Smooth muscle cell (in vitro differentiated cells): ENCODE measurements at regions not wholly inside any gene's neighbourhood (a gene's known extent, or its start where the extent isn't known, plus 50 kb on each side); places are given as distances from the start of the nearest gene placed in this dataset.

Experiments used
- DNase-seq: peaks from one replicate; lab custom pipeline; 2025; ENCODE audit not compliant: unreplicated experiment; lab: John Stamatoyannopoulos, UW
- H2AFZ ChIP-seq: fragments of 200-600 bp; sonication (generic); 2 replicates; pipeline ENCODE4 v1.6.0; 2016; ENCODE audit warnings: antibody characterized with exemption, low read depth, mild to moderate bottlenecking
- H3F3A ChIP-seq: fragments of 200-600 bp; sonication (generic); 2 replicates; pipeline ENCODE4 v1.6.0; 2017; ENCODE audit warnings: antibody characterized with exemption, low read depth
- H3K27ac ChIP-seq: fragments of 200-600 bp; sonication (generic); 2 replicates; pipeline ENCODE4 v1.5.1; 2016; ENCODE audit warnings: low read depth, mild to moderate bottlenecking
- H3K27me3 ChIP-seq: fragments of 200-600 bp; sonication (generic); 2 replicates; pipeline ENCODE4 v1.6.1; 2016; ENCODE audit warnings: low read depth, mild to moderate bottlenecking
- H3K36me3 ChIP-seq: fragments of 200-600 bp; sonication (generic); 2 replicates; pipeline ENCODE4 v1.5.1; 2016; ENCODE audit warnings: low read depth
- H3K4me1 ChIP-seq: fragments of 200-600 bp; sonication (generic); 2 replicates; pipeline ENCODE4 v1.5.1; 2016; ENCODE audit warnings: low read depth
- H3K4me2 ChIP-seq: fragments of 200-600 bp; sonication (generic); 2 replicates; pipeline ENCODE4 v1.6.0; 2016; ENCODE audit warnings: mild to moderate bottlenecking
- H3K4me3 ChIP-seq: fragments of 200-600 bp; sonication (generic); 2 replicates; pipeline ENCODE4 v1.5.1; 2016; ENCODE audit warnings: mild to moderate bottlenecking
- H3K79me2 ChIP-seq: fragments of 200-600 bp; sonication (generic); 2 replicates; pipeline ENCODE4 v1.6.0; 2016; ENCODE audit warnings: low read depth, mild to moderate bottlenecking
- H3K9ac ChIP-seq: fragments of 200-600 bp; sonication (generic); 2 replicates; pipeline ENCODE4 v1.6.0; 2016; ENCODE audit warnings: low read depth
- H3K9me3 ChIP-seq: fragments of 200-600 bp; sonication (generic); replicated peaks from 2 replicates; pipeline ENCODE4 v1.5.1; 2016; ENCODE audit warnings: low read depth
- H4K20me1 ChIP-seq: fragments of 200-600 bp; sonication (generic); 2 replicates; pipeline ENCODE4 v1.6.0; 2016; ENCODE audit warnings: low read depth
- WGBS: methylation state at CpG from one replicate; pipeline ENCODE4 v1.1.7; 2016; ENCODE audit warnings: low lambda C conversion rate; 5-methylcytosine and 5-hydroxymethylcytosine counted together
- TF ChIP-seq, protein P1 (sequence below): fragments of 200-600 bp; sonication (generic); IDR thresholded peaks from 2 replicates; pipeline ENCODE4 v1.5.1; 2017; ENCODE audit warnings: borderline replicate concordance, mild to moderate bottlenecking, antibody characterized with exemption; ENCODE audit not compliant: insufficient read depth, poor library complexity, severe bottlenecking

DNA sequence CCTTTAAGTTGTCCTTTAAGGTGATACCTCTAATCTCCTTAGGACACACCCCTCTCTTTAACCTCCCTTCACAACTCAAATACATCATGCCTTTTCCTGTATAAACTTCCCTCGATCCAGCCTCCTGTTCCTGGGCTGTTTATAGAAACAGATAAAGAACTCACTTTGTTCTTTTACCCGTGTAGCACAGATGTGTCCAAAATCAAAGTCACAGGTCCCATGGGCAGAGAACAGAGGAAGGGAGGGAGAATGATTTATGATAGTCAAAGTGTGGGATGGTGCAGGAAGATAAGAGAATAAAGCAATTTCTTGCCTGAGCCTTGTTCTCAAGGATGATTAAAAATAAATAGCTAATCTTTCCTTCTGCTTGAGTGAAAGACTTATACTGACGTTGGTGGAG lies 50.3 kb upstream of the CABCOCO1 start:
- Histone ChIP-seq H3K4me1 (no peaks in the 10 kb centered on the region), H3K4me2 (no peak overlapping the region), H3K4me3 (no peak overlapping the region), H3K27ac (no peak overlapping the region), H3F3A (no peaks in the 10 kb centered on the region), H4K20me1 (no peaks in the 10 kb centered on the region), H3K27me3 (no peaks in the 10 kb centered on the region), H3K79me2 (no peaks in the 10 kb centered on the region), H3K9me3 (no peaks in the 10 kb centered on the region), H3K36me3 (no peaks in the 10 kb centered on the region), H3K9ac (no peak overlapping the region), H2AFZ (no peak overlapping the region)
- DNase-seq: no peak
- WGBS: 51% methylated on average over 3 of the region's 3 CpGs
- TF ChIP-seq, protein P1, sequence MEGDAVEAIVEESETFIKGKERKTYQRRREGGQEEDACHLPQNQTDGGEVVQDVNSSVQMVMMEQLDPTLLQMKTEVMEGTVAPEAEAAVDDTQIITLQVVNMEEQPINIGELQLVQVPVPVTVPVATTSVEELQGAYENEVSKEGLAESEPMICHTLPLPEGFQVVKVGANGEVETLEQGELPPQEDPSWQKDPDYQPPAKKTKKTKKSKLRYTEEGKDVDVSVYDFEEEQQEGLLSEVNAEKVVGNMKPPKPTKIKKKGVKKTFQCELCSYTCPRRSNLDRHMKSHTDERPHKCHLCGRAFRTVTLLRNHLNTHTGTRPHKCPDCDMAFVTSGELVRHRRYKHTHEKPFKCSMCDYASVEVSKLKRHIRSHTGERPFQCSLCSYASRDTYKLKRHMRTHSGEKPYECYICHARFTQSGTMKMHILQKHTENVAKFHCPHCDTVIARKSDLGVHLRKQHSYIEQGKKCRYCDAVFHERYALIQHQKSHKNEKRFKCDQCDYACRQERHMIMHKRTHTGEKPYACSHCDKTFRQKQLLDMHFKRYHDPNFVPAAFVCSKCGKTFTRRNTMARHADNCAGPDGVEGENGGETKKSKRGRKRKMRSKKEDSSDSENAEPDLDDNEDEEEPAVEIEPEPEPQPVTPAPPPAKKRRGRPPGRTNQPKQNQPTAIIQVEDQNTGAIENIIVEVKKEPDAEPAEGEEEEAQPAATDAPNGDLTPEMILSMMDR: no peak

DNA sequence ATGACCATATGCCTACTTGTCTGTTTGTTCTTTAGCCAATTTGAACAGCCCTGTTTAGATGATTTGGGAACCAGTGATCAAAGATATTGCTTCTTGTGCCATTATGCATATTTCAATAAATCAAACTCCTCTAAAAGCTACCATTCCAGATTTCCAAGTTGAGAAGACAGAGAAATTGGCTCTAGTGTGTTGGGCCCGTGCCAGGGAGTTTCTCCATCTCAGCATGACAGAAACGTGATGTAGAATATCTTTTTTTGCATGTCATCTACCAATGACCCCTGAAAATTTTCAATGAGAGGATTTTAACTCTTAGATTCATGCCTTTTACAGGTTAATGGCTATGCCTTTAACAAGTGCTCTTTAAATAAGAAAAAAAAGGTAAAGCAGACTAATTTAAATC lies 50.7 kb upstream of the CABCOCO1 start:
- Histone ChIP-seq H3K4me2 (no peak overlapping the region), H2AFZ (no peak overlapping the region), H3K27me3 (no peaks in the 10 kb centered on the region), H3K27ac (no peak overlapping the region), H4K20me1 (no peaks in the 10 kb centered on the region), H3F3A (no peaks in the 10 kb centered on the region), H3K4me3 (no peak overlapping the region), H3K9me3 (no peaks in the 10 kb centered on the region), H3K36me3 (no peaks in the 10 kb centered on the region), H3K79me2 (no peaks in the 10 kb centered on the region), H3K9ac (no peak overlapping the region), H3K4me1 (no peaks in the 10 kb centered on the region)
- TF ChIP-seq, protein P1: no peak
- no peak for DNase-seq
- WGBS: 84% methylated on average over 2 of the region's 2 CpGs

- Histone ChIP-seq H2AFZ (no peak overlapping the region), H3K79me2 (no peaks in the 10 kb centered on the region), H4K20me1 (no peaks in the 10 kb centered on the region), H3K36me3 (no peaks in the 10 kb centered on the region), H3K4me1 (no peaks in the 10 kb centered on the region), H3K4me2 (no peak overlapping the region), H3F3A (no peaks in the 10 kb centered on the region), H3K27me3 (no peaks in the 10 kb centered on the region), H3K9me3 (no peaks in the 10 kb centered on the region), H3K27ac (no peak overlapping the region), H3K4me3 (no peak overlapping the region), H3K9ac (no peak overlapping the region)
- DNase-seq: no peak
- WGBS: 91% methylated on average over 1 of the region's 1 CpG
- TF ChIP-seq, protein P1: no peak
These were observed 53.0 kb upstream of the CABCOCO1 start for GRCh38 chr10:61609701-61610100.

DNA sequence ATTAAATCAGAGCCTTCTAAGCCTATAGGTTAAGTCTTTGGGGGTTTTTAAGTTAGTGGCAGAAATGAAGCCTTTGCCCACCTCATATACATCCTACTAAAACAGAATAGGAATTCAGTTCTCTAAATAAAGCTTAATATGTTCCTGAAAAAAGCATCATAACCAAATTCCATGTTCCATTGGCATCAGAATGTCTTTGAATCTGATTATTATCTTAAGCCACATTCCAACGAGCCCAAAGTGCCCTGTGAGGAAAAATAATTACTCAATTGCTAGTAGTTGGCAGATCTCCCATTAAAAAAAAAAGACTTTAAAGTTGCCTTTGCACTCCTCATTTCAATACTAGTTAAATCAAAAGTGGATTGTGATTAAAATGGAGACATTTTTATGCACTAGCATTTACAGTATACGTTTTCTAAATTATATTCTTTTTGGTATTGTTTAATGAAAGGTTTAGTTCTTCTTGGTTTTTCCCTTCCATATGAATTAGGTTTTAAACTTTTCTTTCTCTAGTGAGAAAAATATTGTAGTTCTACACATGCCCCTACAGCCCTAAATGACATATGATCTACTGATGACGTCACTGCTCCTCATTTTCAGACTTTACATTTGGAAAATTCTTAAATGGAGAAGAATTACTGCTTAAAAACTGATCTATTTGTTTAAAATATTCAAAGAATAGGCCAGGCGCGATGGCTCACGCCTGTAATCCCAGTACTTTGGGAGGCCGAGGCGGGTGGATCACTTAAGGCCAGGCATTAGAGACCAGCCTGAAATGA lies 54.3 kb upstream of the CABCOCO1 start:
- Histone ChIP-seq H3K79me2 (no peaks in the 10 kb centered on the region), H3K4me2 (no peak overlapping the region), H4K20me1 (no peaks in the 10 kb centered on the region), H3K4me1 (no peaks in the 10 kb centered on the region), H3K4me3 (no peak overlapping the region), H3K27me3 (no peaks in the 10 kb centered on the region), H3K27ac (no peak overlapping the region), H3K36me3 (no peaks in the 10 kb centered on the region), H2AFZ (no peak overlapping the region), H3K9me3 (no peaks in the 10 kb centered on the region), H3K9ac (no peak overlapping the region), H3F3A (no peaks in the 10 kb centered on the region)
- TF ChIP-seq, protein P1: no peak
- no peak for DNase-seq
- WGBS: 91% methylated on average over 8 of the region's 8 CpGs
